ENCODE measurements at regions not wholly inside any gene's neighbourhood (a gene's known extent, or its start where the extent isn't known, plus 50 kb on each side); places are given as distances from the start of the nearest gene placed in this dataset.

GRCh38 chr2:153213022-153213421, 265.5 kb downstream of the RPRM start:
- no peak overlapping the region for H3K27ac Mint-ChIP-seq
- no peaks in the 10 kb centered on the region for H3K9me3 Mint-ChIP-seq
- H3K27me3 Mint-ChIP-seq (ENCODE audit: insufficient read depth, low read depth, poor library complexity), result no peaks in the 10 kb centered on the region

DNA sequence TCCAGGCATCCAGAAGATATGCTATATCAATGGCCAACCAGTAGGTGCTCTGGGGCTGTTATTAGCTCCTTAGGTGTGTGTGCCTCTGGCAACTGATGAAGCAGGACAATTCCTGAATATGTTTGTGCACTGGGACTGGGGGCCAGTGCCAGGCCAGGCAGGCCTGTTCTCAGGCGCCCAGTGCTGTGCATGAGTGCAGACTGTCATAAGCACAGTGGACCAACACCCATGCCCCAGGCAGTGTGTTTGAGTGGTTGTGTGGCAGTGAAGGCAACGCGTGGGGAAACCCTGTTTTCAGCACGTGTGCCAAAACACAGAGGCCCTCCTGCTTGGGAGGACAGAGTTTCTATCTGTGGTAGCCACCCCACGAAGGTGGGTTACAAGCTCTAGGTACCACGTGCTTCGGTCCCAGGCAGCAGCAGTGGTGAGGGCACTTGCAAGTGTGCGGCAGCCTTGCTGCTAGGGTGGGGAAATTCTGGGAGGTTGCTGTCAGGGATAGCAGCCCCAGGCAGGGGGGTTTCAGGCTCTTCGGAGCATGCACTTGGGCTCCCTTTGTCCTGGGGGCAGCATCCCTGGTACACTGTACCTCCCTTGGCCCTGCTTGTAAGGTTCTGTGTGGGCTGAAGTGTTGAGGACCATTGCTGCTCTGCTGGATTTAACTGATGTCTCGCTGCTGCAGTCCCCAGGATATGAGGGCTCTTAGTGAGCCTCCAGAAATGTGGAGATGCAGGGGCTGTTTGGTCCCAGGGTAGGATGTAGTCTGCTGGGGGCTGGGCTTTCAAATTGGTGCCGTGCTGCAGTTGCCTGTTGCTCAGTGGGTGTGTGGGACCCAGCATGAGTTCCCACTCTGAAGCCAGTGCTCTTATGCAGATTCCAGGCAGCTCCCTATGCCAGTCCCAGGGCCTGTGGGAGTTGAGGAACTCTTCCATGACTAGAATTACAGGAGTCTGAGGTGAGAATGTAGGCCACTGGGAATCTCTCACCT, 280.9 kb downstream of the RPRM start:
- H3K4me1 ChIP-seq (ENCODE audit: insufficient read depth), result no peaks in the 10 kb centered on the region
- no peaks in the 10 kb centered on the region for H3K79me2 ChIP-seq (replicated peaks; ENCODE audit: insufficient read depth)
- DNase-seq (ENCODE audit: low spot score) (no peak), ATAC-seq (peak; percentile 42; the same call in 2 of the 3 replicates)
- Mint-ChIP-seq H3K9me3 (no peaks in the 10 kb centered on the region), H3K36me3 (ENCODE audit: low read depth) (no peaks in the 10 kb centered on the region), H3K27ac (no peak overlapping the region), H3K4me3 (no peak overlapping the region), H3K27me3 (ENCODE audit: insufficient read depth, low read depth, poor library complexity) (peaks cover 3% of the 10 kb centered on the region), H3K4me1 (peaks cover 5% of the 10 kb centered on the region; the same call in 2 of the 3 replicates)
- no peak overlapping the region for H3K4me2 ChIP-seq
- no peak overlapping the region for H3K4me3 ChIP-seq
- H4K20me1 ChIP-seq (replicated peaks; ENCODE audit: insufficient read depth), result no peaks in the 10 kb centered on the region
- no peaks in the 10 kb centered on the region for H3F3A ChIP-seq (replicated peaks; ENCODE audit: low read depth)
- H3K27me3 ChIP-seq (ENCODE audit: insufficient read depth), result no peaks in the 10 kb centered on the region
- no peaks in the 10 kb centered on the region for H3K9me2 ChIP-seq (ENCODE audit: insufficient read depth)
- no peak overlapping the region for H3K27ac ChIP-seq (ENCODE audit: low read depth)
- no peak overlapping the region for H2AFZ ChIP-seq
- no peaks in the 10 kb centered on the region for H3K36me3 ChIP-seq (ENCODE audit: insufficient read depth)
- TF ChIP-seq EZH2phosphoT487 (IDR thresholded peaks at IDR 0.05; ENCODE audit: unreplicated experiment), result no peak
- TF ChIP-seq JUNB (IDR thresholded peaks at IDR 0.05; ENCODE audit: unreplicated experiment), result no peak
- no peak for TF ChIP-seq ZNF114 (CRISPR knock-in tag; IDR thresholded peaks at IDR 0.05)
- TF ChIP-seq POLR2AphosphoS5 (IDR thresholded peaks at IDR 0.05; ENCODE audit: low read depth), result no peak
- no peak for TF ChIP-seq STAT1 (IDR thresholded peaks at IDR 0.05; ENCODE audit: unreplicated experiment)
- TF ChIP-seq, protein P1, sequence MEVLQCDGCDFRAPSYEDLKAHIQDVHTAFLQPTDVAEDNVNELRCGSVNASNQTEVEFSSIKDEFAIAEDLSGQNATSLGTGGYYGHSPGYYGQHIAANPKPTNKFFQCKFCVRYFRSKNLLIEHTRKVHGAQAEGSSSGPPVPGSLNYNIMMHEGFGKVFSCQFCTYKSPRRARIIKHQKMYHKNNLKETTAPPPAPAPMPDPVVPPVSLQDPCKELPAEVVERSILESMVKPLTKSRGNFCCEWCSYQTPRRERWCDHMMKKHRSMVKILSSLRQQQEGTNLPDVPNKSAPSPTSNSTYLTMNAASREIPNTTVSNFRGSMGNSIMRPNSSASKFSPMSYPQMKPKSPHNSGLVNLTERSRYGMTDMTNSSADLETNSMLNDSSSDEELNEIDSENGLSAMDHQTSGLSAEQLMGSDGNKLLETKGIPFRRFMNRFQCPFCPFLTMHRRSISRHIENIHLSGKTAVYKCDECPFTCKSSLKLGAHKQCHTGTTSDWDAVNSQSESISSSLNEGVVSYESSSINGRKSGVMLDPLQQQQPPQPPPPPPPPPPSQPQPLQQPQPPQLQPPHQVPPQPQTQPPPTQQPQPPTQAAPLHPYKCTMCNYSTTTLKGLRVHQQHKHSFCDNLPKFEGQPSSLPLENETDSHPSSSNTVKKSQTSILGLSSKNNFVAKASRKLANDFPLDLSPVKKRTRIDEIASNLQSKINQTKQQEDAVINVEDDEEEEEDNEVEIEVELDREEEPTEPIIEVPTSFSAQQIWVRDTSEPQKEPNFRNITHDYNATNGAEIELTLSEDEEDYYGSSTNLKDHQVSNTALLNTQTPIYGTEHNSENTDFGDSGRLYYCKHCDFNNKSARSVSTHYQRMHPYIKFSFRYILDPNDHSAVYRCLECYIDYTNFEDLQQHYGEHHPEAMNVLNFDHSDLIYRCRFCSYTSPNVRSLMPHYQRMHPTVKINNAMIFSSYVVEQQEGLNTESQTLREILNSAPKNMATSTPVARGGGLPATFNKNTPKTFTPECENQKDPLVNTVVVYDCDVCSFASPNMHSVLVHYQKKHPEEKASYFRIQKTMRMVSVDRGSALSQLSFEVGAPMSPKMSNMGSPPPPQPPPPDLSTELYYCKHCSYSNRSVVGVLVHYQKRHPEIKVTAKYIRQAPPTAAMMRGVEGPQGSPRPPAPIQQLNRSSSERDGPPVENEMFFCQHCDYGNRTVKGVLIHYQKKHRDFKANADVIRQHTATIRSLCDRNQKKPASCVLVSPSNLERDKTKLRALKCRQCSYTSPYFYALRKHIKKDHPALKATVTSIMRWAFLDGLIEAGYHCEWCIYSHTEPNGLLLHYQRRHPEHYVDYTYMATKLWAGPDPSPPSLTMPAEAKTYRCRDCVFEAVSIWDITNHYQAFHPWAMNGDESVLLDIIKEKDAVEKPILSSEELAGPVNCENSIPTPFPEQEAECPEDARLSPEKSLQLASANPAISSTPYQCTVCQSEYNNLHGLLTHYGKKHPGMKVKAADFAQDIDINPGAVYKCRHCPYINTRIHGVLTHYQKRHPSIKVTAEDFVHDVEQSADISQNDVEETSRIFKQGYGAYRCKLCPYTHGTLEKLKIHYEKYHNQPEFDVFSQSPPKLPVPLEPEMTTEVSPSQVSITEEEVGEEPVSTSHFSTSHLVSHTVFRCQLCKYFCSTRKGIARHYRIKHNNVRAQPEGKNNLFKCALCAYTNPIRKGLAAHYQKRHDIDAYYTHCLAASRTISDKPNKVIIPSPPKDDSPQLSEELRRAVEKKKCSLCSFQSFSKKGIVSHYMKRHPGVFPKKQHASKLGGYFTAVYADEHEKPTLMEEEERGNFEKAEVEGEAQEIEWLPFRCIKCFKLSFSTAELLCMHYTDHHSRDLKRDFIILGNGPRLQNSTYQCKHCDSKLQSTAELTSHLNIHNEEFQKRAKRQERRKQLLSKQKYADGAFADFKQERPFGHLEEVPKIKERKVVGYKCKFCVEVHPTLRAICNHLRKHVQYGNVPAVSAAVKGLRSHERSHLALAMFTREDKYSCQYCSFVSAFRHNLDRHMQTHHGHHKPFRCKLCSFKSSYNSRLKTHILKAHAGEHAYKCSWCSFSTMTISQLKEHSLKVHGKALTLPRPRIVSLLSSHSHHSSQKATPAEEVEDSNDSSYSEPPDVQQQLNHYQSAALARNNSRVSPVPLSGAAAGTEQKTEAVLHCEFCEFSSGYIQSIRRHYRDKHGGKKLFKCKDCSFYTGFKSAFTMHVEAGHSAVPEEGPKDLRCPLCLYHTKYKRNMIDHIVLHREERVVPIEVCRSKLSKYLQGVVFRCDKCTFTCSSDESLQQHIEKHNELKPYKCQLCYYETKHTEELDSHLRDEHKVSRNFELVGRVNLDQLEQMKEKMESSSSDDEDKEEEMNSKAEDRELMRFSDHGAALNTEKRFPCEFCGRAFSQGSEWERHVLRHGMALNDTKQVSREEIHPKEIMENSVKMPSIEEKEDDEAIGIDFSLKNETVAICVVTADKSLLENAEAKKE (CRISPR knock-in tag; IDR thresholded peaks at IDR 0.05), result no peak
- no peak for TF ChIP-seq EZH2 (IDR thresholded peaks at IDR 0.05; ENCODE audit: low read depth, unreplicated experiment)
- no peak for TF ChIP-seq NANOG (IDR thresholded peaks at IDR 0.05; ENCODE audit: borderline replicate concordance)
- TF ChIP-seq ZNF331 (CRISPR knock-in tag; IDR thresholded peaks at IDR 0.05; ENCODE audit: low read depth), result no peak

More at GRCh38 chr2:153213022-153213421, 265.5 kb downstream of the RPRM start:
- no peak overlapping the region for H2AFZ ChIP-seq
- no peak overlapping the region for H3K27ac ChIP-seq (ENCODE audit: low read depth)
- Mint-ChIP-seq H3K4me1 (no peaks in the 10 kb centered on the region), H3K4me3 (no peak overlapping the region), H3K36me3 (ENCODE audit: low read depth) (no peaks in the 10 kb centered on the region)
- no peaks in the 10 kb centered on the region for H3K4me1 ChIP-seq (ENCODE audit: insufficient read depth)
- H3K27me3 ChIP-seq (ENCODE audit: insufficient read depth), result no peaks in the 10 kb centered on the region
- H3F3A ChIP-seq (replicated peaks; ENCODE audit: low read depth), result no peaks in the 10 kb centered on the region
- no peak for ATAC-seq
- no peak overlapping the region for H3K4me3 ChIP-seq
- no peaks in the 10 kb centered on the region for H3K79me2 ChIP-seq (replicated peaks; ENCODE audit: insufficient read depth)
- no peaks in the 10 kb centered on the region for H4K20me1 ChIP-seq (replicated peaks; ENCODE audit: insufficient read depth)
- no peaks in the 10 kb centered on the region for H3K9me2 ChIP-seq (ENCODE audit: insufficient read depth)
- no peaks in the 10 kb centered on the region for H3K36me3 ChIP-seq (ENCODE audit: insufficient read depth)
- TF ChIP-seq, protein P2, sequence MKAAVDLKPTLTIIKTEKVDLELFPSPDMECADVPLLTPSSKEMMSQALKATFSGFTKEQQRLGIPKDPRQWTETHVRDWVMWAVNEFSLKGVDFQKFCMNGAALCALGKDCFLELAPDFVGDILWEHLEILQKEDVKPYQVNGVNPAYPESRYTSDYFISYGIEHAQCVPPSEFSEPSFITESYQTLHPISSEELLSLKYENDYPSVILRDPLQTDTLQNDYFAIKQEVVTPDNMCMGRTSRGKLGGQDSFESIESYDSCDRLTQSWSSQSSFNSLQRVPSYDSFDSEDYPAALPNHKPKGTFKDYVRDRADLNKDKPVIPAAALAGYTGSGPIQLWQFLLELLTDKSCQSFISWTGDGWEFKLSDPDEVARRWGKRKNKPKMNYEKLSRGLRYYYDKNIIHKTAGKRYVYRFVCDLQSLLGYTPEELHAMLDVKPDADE (IDR thresholded peaks at IDR 0.05), result no peak
- no peak for TF ChIP-seq POLR2AphosphoS5 (IDR thresholded peaks at IDR 0.05; ENCODE audit: low read depth)
- H3K4me2 ChIP-seq, result no peak overlapping the region
- no peak for DNase-seq (ENCODE audit: low spot score)

All from GM23338 (cell line).